Stomach (tissue), 8 donors: ENCODE measurements at regions not wholly inside any gene's neighbourhood (a gene's known extent, or its start where the extent isn't known, plus 50 kb on each side); places are given as distances from the start of the nearest gene placed in this dataset.
"Not testable (repeated sequence)": the region's sequence is repeated elsewhere in the genome, so short reads cannot be mapped to it uniquely, and the experiment has no call there.

Experiments used
- DNase-seq, 2 donors: peaks; one replicate each; pipeline versions ENCODE4 v3.0.0 to v3.0.0-alpha.2; 2013 to 2019
- H3K27ac ChIP-seq, 5 donors: fragments of 200-600 bp in 4 of 5; sonication (generic) in 4 of 5; one replicate each; pipeline ENCODE4 v1.5.1; 2013 to 2019; ENCODE audit warnings: mild to moderate bottlenecking in 1 of 5, moderate library complexity in 1 of 5
- H3K27me3 ChIP-seq, 3 donors: fragments of 200-600 bp; sonication (generic); one replicate each; pipeline ENCODE4 v1.5.1; 2017 to 2019; ENCODE audit warnings: mixed run types in 1 of 3
- H3K36me3 ChIP-seq, 4 donors: fragments of 200-600 bp; sonication (generic); 1 replicate in 3 of 4; 2 replicates in 1 of 4; pipeline ENCODE4 v1.5.1; 2016 to 2019
- H3K4me1 ChIP-seq, 4 donors: fragments of 200-600 bp; sonication (generic); one replicate each; pipeline ENCODE4 v1.5.1; 2016 to 2019
- H3K4me3 ChIP-seq, 4 donors: fragments of 200-600 bp; sonication (generic) in 3 of 4; one replicate each; pipeline ENCODE4 v1.5.1; 2016 to 2019; ENCODE audit warnings: mild to moderate bottlenecking in 1 of 4
- H3K9me3 ChIP-seq, 4 donors: fragments of 200-600 bp; sonication (generic); one replicate each; pipeline ENCODE4 v1.5.1; 2016 to 2019
- CTCF ChIP-seq, 7 experiments: fragments of 450-650 bp in 4 of 7; fragments of 200-600 bp in 3 of 7; sonication (generic) in 3 of 7; IDR thresholded peaks; one replicate each; pipeline ENCODE4 v1.5.1; 2016 to 2019; ENCODE audit warnings: antibody characterized with exemption in 7 of 7, control low read depth in 2 of 7, mild to moderate bottlenecking in 1 of 7
- EP300 ChIP-seq: sonication (generic); formaldehyde crosslinking; IDR thresholded peaks from one replicate; pipeline ENCODE4 v1.6.1; 2017; ENCODE audit warnings: antibody characterized with exemption
- POLR2A ChIP-seq, 4 donors: fragments of 450-650 bp; IDR thresholded peaks; one replicate each; pipeline ENCODE4 v1.6.1; 2016; ENCODE audit warnings: antibody characterized with exemption in 4 of 4, control low read depth in 2 of 4, mild to moderate bottlenecking in 1 of 4, moderate library complexity in 1 of 4
- POLR2AphosphoS5 ChIP-seq, 3 donors: sonication (generic); formaldehyde crosslinking; IDR thresholded peaks; one replicate each; pipeline ENCODE4 v1.6.1; 2016; ENCODE audit warnings: antibody characterized with exemption in 3 of 3
- WGBS, 5 donors: extraction: QIAGEN DNeasy Blood & Tissue Kit in 3 of 5; methylation state at CpG; one replicate each; pipeline versions ENCODE4 v1.1.5 to v1.1.7; 2013 to 2018; 5-methylcytosine and 5-hydroxymethylcytosine counted together
- intact Hi-C: fragments of 100-400 bp; cut with DNase I; formaldehyde crosslinking; loops from one replicate; pipeline ENCODE4 v1.15.1; 2023; ENCODE audit warnings: low total_unique reads
- donor health status: healthy with polysubstance abuse.
- donor health status: Bipolar disorder and iron deficiency.
- donor health status: healthy.

DNA sequence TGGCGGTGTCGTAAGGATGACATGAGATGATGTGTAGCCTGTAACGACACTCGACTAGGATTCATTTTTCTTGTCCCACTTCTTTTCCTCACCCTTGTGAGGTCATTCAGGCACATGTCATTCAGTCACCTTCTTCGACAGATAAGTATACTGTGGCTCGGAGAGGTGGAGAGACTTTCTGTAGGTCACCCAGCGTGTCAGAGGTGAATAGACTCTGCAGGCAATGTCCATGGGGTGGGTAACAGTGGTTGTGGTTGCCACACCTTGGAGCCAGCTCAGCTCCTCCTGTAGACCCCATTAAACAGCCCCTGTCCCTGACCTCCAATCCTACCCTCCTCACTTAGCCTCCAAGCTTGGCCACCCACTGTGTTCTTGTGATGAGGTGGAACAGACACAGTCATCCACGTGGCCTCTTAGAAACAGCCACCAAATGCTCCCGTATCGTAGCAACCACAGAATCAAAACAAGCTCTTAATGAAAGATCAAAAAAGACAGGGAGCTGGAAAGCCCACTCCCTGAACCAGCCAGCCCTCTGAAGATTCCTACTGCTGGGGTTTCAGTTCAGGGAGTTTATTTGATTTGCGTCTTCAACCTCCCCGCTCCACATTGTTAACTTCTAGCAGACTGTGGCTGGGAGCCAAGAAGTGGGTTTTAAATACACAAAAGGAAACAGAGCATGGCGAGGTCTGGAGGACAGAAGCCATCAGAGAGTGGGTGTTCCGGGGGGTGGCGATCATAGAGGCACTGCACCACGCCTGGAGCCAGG, 89.0 kb upstream of the GRK3 start:
- TF ChIP-seq EP300: no peak
- no peak for TF ChIP-seq POLR2A (IDR thresholded peaks at IDR 0.05)
- no peak for TF ChIP-seq CTCF (IDR thresholded peaks at IDR 0.05)
- TF ChIP-seq POLR2AphosphoS5 (IDR thresholded peaks at IDR 0.05): no peak
- H3K36me3 ChIP-seq: no peaks in the 10 kb centered on the region
- no peak overlapping the region for H3K27ac ChIP-seq
- no peak overlapping the region for H3K4me3 ChIP-seq
- H3K27me3 ChIP-seq: no peaks in the 10 kb centered on the region
- intact Hi-C loops: loop anchor here (10.0 kb wide), 1 partner anchor 219 kb away; no protein-coding TSS in a partner anchor
- peak in 1 of 2 donors; percentile 88 for DNase-seq
- peaks cover 0 to 4% (median 0%) of the 10 kb centered on the region in 4 donors for H3K9me3 ChIP-seq
- 32 to 50% (median 40%) methylated on average over 16 of the region's 16 CpGs for WGBS, 5 donors
- H3K4me1 ChIP-seq: peaks cover 8 to 11% (median 9%) of the 10 kb centered on the region in 4 donors

DNA sequence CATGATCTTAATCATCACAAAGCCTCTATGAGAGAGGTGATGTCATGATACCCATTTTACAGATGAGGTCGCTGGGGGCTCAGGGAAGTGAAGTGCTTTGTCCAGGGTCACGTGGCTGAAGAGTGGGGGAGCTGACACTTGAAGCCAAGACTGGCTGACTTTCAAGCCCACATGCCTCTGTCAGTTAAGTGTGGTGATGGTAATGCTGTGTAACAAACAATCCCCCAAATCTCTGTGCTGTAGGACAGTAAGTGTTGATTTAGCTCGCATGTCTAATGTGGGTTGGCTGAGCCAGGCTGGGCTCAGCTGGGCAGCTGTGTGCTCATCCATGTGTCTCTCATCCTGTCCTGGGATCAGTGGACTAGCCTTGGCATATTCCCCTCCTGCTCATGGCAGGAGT, 87.1 kb upstream of the GRK3 start:
- intact Hi-C loops: loop anchor here (10.0 kb wide), 1 partner anchor 217 kb away; no protein-coding TSS in a partner anchor
- H3K27ac ChIP-seq: no peak overlapping the region
- WGBS, 5 donors: 88 to 94% (median 92%) methylated on average over 3 of the region's 3 CpGs
- H3K27me3 ChIP-seq: no peaks in the 10 kb centered on the region
- peaks cover 0 to 17% (median 0%) of the 10 kb centered on the region in 4 donors for H3K36me3 ChIP-seq
- peaks cover 8 to 11% (median 9%) of the 10 kb centered on the region in 4 donors for H3K4me1 ChIP-seq
- TF ChIP-seq CTCF (IDR thresholded peaks at IDR 0.05) (no peak), POLR2A (IDR thresholded peaks at IDR 0.05) (no peak)
- DNase-seq: no peak
- no peak overlapping the region for H3K4me3 ChIP-seq
- peaks cover 0 to 4% (median 0%) of the 10 kb centered on the region in 4 donors for H3K9me3 ChIP-seq

GRCh38 chr22:25478111-25478510, 86.4 kb upstream of the GRK3 start:
- H3K27me3 ChIP-seq: no peaks in the 10 kb centered on the region
- DNase-seq: no peak
- H3K4me3 ChIP-seq: no peak overlapping the region
- whole genome bisulfite sequencing, 5 donors: 87 to 93% (median 89%) methylated on average over 3 of the region's 3 CpGs
- H3K9me3 ChIP-seq: peaks cover 0 to 4% (median 0%) of the 10 kb centered on the region in 4 donors
- intact Hi-C loops: loop anchor here (10.0 kb wide), 1 partner anchor 217 kb away; no protein-coding TSS in a partner anchor
- TF ChIP-seq EP300: no peak
- TF ChIP-seq POLR2AphosphoS5 (IDR thresholded peaks at IDR 0.05): no peak
- no peak for TF ChIP-seq POLR2A (IDR thresholded peaks at IDR 0.05)
- no peak for TF ChIP-seq CTCF (IDR thresholded peaks at IDR 0.05)
- H3K36me3 ChIP-seq: peaks cover 0 to 21% (median 0%) of the 10 kb centered on the region in 4 donors
- peaks cover 8 to 15% (median 11%) of the 10 kb centered on the region in 4 donors for H3K4me1 ChIP-seq
- H3K27ac ChIP-seq: no peak overlapping the region

DNA sequence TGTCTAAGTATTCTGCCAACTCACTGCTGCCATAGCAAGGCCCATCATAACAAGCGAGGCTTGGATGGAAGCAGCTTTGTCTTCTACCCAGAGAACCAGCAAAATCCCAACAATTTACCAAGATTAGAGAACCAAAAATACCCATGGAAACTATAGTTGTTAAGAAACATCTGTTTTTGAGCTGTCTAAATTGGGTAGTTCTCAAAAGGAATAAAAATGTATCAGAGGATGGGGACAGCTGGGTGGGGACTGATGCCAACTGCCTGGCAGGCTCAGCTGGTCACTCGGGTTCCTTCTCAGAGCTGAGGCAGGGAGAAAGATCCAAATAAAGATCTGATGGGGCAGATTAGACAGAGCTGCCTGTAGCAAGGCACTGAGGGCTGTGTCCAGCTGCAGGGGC, 85.9 kb upstream of the GRK3 start:
- TF ChIP-seq POLR2AphosphoS5 (IDR thresholded peaks at IDR 0.05) (no peak), CTCF (IDR thresholded peaks at IDR 0.05) (no peak), EP300 (no peak)
- Histone ChIP-seq H3K36me3 (peaks cover 0 to 21% (median 0%) of the 10 kb centered on the region in 4 donors), H3K4me3 (no peak overlapping the region), H3K27me3 (no peaks in the 10 kb centered on the region), H3K4me1 (peaks cover 8 to 19% (median 13%) of the 10 kb centered on the region in 4 donors), H3K27ac (no peak overlapping the region), H3K9me3 (peaks cover 0 to 4% (median 0%) of the 10 kb centered on the region in 4 donors)
- intact Hi-C loops: loop anchor here (10.0 kb wide), 1 partner anchor 216 kb away; no protein-coding TSS in a partner anchor
- no peak for DNase-seq
- WGBS, 5 donors: 64 to 87% (median 75%) methylated on average over 2 of the region's 2 CpGs

- H3K27me3 ChIP-seq, H3K9me3 ChIP-seq, intact Hi-C loops, H3K4me3 ChIP-seq, H3K27ac ChIP-seq, DNase-seq: not testable (repeated sequence)
- H3K36me3 ChIP-seq: peaks cover 0 to 39% (median 0%) of the 10 kb centered on the region in 4 donors
- peaks cover 1 to 15% (median 8%) of the 10 kb centered on the region in 4 donors for H3K4me1 ChIP-seq
- WGBS, 5 donors: 77 to 97% (median 85%) methylated on average over 5 of the region's 5 CpGs
These were observed 83.6 kb upstream of the GRK3 start for GRCh38 chr22:25480868-25481267.
